GM21367 (cell line): ENCODE measurements at regions not wholly inside any gene's neighbourhood (a gene's known extent, or its start where the extent isn't known, plus 50 kb on each side); places are given as distances from the start of the nearest gene placed in this dataset.

Experiments used
- ATAC-seq: cut with Tn5 transposase; IDR thresholded peaks from one replicate; pipeline ENCODE4 v1.9.1; 2021; ENCODE audit not compliant: unreplicated experiment

- no peak for ATAC-seq
Measured at GRCh38 chr16:77131398-77131797, 59.6 kb upstream of the MON1B start.

GRCh38 chr16:77132051-77132618 is 58.9 kb upstream of the MON1B start:
- no peak for ATAC-seq

DNA sequence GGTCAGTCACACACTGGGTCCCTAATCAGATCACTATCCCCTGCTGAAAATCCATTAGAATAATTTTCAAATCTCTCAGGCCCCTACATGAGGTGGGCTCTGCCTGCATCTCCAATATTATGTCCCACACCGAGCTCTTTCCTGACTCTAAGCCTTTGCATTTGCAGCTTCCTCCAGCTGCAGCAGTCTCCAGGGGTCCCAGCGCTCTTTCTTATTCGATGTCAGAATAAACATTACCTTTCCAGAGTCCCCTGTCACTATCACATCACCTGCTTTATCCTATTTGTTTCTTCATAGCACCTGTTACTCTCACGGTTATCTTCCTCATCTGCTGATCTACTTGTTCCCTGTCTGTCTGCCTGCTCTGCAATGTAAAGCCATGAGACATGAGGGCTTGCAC is 57.3 kb upstream of the MON1B start:
- no peak for ATAC-seq

- ATAC-seq, result no peak
Measured at GRCh38 chr16:77137045-77137444, 53.9 kb upstream of the MON1B start.
